Activated T-cell treated with anti-CD3 and anti-CD28 coated beads, Interleukin-2, amount 50 U/mL, for 72 hours (primary cell): ENCODE measurements at regions not wholly inside any gene's neighbourhood (a gene's known extent, or its start where the extent isn't known, plus 50 kb on each side); places are given as distances from the start of the nearest gene placed in this dataset.
A peak's percentile ranks its signal among the peaks of the same experiment; 100 is the strongest.

Experiments
- ATAC-seq, 2 donors: fragments of 150-1000 bp; cut with Tn5 transposase; replicated peaks in 1 of 2; 2 replicates each; pipeline ENCODE4 v1.10.0; 2021; ENCODE audit warnings: moderate library complexity in 2 of 2, mild to moderate bottlenecking in 1 of 2
- DNase-seq, 2 donors: peaks; one replicate each; pipeline ENCODE4 v3.0.0; 2021 to 2022; ENCODE audit warnings: mixed read lengths in 1 of 2
- H3K27ac Mint-ChIP-seq: one replicate; pipeline ENCODE4 v1.8.0; 2022; ENCODE audit warnings: mild to moderate bottlenecking, moderate library complexity, mixed read lengths
- H3K27me3 Mint-ChIP-seq: one replicate; pipeline ENCODE4 v1.8.0; 2022; ENCODE audit warnings: low read depth, mixed read lengths
- H3K36me3 Mint-ChIP-seq, 2 donors: one replicate each; pipeline ENCODE4 v1.8.0; 2022; ENCODE audit warnings: mixed read lengths in 2 of 2, mild to moderate bottlenecking in 1 of 2; ENCODE audit not compliant: insufficient read depth in 2 of 2
- H3K4me1 Mint-ChIP-seq: one replicate; pipeline ENCODE4 v1.8.0; 2022; ENCODE audit warnings: low read depth, mixed read lengths
- H3K4me3 Mint-ChIP-seq, 2 donors: one replicate each; pipeline ENCODE4 v1.8.0; 2022; ENCODE audit warnings: mild to moderate bottlenecking in 2 of 2, mixed read lengths in 2 of 2, moderate library complexity in 2 of 2
- H3K9me3 Mint-ChIP-seq, 2 donors: one replicate each; pipeline ENCODE4 v1.8.0; 2022; ENCODE audit warnings: mixed read lengths in 2 of 2

DNA sequence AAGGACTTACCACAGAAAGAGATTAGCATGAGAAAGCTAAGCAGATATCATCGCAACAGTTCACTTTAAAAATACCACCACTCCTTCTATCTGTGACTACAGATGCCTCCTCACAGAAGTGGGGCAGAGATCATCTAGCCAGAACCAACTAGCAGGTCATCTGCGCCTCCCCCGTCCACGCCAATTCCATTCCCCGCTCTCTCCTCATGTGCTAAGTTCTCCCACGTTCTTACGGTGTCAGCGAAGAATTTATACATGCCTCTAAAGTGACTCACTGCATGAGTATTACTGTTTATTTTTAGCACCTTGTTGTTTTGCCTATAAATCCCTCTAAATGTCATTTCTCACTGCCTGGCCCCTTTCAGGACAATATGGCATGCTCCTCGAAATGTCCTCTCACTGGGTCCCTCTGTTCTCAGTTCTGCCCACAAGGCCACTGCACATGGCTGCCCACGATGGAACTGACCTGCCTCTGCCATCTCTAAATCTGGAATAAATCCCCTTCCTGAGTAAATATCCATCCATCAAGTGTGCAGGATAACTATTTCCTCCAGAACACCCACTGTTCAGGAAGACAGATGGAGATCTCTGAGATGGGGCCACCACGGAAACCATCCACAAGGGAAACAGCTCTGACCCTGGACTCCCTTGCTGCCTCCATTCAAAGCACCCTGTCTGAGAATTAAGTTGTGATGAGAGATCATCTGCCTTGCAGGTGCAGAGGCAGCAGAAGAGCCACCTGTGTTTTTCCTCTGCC lies 137.7 kb downstream of the IRS1 start:
- no peaks in the 10 kb centered on the region for H3K4me1 Mint-ChIP-seq
- H3K9me3 Mint-ChIP-seq = no peaks in the 10 kb centered on the region
- no peak overlapping the region for H3K4me3 Mint-ChIP-seq
- no peak for ATAC-seq
- H3K27ac Mint-ChIP-seq = no peak overlapping the region
- DNase-seq = no peak
- no peaks in the 10 kb centered on the region for H3K36me3 Mint-ChIP-seq
- H3K27me3 Mint-ChIP-seq = peaks cover 6% of the 10 kb centered on the region

DNA sequence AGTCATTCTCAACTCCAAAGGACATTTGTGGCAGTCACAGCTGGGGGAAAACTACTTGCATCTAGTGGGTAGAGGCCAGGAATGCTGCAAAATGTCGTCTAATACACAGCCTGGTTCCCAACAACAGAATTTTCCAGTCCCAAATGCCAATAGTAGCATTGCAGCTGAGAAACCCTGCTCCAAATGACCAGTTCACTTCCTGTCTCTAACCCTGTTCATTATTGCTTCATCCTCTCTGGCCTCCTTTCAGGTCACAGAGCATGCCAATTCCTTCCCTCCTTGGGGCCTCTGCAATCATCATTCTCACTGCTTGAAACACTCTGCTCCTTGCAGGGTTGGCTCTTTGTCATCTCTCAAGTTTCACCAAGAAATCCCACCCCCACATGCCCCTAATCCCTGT lies 139.1 kb downstream of the IRS1 start:
- H3K4me1 Mint-ChIP-seq = no peaks in the 10 kb centered on the region
- H3K36me3 Mint-ChIP-seq = no peaks in the 10 kb centered on the region
- no peak overlapping the region for H3K27ac Mint-ChIP-seq
- no peak for ATAC-seq
- H3K9me3 Mint-ChIP-seq = no peaks in the 10 kb centered on the region
- H3K4me3 Mint-ChIP-seq = no peak overlapping the region
- no peak for DNase-seq
- H3K27me3 Mint-ChIP-seq = peaks cover 6% of the 10 kb centered on the region

DNA sequence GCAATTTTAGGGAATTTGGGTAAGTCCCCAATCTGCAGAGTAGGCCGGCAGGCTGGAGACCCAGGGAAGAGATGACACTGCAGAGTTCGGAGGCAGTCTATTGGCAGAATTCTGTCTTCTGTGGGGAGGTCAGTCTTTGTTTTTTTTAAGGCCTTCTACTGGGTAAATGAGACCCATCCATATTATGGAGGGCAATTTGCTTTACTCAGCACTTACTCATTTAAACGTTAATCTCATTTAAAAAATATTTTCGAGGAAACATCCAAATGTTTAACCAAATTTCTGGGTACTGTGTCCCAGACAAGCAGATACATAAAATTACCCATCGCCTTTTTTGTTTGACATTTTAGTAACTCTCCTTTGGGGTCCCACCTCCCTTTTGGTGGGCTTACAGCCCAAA lies 139.5 kb downstream of the IRS1 start:
- Mint-ChIP-seq H3K4me1 (no peaks in the 10 kb centered on the region), H3K4me3 (no peak overlapping the region), H3K27ac (no peak overlapping the region), H3K27me3 (peaks cover 6% of the 10 kb centered on the region), H3K36me3 (no peaks in the 10 kb centered on the region), H3K9me3 (no peaks in the 10 kb centered on the region)
- ATAC-seq (no peak), DNase-seq (no peak)

DNA sequence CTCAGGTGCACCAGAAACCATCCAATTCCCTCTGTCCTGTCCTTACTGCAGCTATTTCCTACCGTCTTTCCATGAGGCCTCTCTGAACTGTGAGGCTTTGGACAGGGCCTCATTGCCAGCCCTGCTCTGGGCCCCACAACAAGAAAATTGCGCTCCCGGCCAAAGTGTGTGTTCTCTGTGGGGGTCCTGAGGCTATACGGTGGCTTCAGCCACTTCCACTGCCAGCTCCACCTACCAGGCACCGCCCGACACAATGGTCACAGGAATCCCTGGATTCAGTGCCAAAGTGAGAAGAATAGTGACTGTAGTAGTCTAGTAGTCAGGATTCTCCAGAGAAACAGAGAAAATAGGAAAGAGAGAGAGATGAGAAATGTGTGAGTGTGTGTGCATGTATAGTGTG lies 140.2 kb downstream of the IRS1 start:
- ATAC-seq = no peak
- Mint-ChIP-seq H3K36me3 (no peaks in the 10 kb centered on the region), H3K4me1 (no peaks in the 10 kb centered on the region), H3K4me3 (no peak overlapping the region), H3K27ac (no peak overlapping the region), H3K9me3 (no peaks in the 10 kb centered on the region), H3K27me3 (peaks cover 6% of the 10 kb centered on the region)
- DNase-seq = no peak

DNA sequence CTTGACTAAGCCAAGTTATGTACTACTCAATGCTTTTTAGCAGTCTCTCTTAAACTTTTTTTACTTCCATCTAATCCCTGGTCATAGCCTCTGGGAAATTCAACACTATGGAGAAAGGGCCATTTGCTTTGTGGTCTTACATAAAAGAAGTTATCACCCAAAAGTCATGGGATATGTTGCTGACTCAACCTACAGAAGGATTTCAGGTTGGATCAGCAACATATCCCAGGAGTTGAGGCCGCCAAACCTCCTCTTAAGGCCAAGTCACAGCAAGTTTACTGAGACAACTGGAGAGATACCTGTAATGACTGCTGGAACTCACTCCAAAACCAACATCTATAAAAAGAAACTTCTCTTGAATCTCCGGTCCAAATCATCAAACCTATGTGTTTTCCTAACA lies 141.1 kb downstream of the IRS1 start:
- DNase-seq (no peak), ATAC-seq (no peak)
- H3K27me3 Mint-ChIP-seq = peaks cover 4% of the 10 kb centered on the region
- no peaks in the 10 kb centered on the region for H3K9me3 Mint-ChIP-seq
- H3K27ac Mint-ChIP-seq = no peak overlapping the region
- no peaks in the 10 kb centered on the region for H3K36me3 Mint-ChIP-seq
- H3K4me3 Mint-ChIP-seq = no peak overlapping the region
- H3K4me1 Mint-ChIP-seq = no peaks in the 10 kb centered on the region

DNA sequence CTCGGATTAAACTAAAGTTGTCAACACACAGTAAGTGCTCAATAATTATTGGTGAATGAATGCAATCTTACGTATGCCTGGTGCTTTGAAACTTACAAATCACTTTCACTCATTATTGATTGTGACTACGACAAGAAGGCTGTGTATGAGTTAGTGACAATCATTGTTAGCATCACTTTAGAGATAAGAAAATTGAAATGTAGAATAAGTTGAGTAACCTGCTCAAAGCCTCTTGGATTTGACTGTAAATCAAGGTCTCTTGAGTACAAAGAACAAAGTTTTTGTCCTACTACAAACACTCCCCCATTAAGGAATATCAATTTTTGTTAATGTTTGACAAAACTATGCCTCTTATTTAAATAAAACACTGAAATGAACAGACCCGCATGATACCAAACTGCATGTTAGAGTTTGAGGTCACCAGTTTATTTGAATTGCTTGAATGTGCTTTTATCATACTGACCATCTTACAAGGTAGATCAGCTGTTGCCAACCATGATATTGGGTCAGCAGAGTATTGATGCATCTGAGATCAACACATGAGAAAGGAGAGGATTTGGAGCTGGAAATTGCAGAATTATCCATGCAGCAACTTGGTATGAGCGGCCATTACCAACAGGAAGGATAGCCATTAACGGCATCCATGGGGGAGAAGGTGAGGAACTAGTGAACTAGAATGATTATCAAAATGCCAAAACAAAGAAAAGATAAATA lies 142.1 kb downstream of the IRS1 start:
- Mint-ChIP-seq H3K36me3 (no peaks in the 10 kb centered on the region), H3K27me3 (no peaks in the 10 kb centered on the region), H3K4me3 (no peak overlapping the region), H3K4me1 (peaks cover 3% of the 10 kb centered on the region), H3K9me3 (no peaks in the 10 kb centered on the region), H3K27ac (no peak overlapping the region)
- DNase-seq (no peak), ATAC-seq (no peak)

DNA sequence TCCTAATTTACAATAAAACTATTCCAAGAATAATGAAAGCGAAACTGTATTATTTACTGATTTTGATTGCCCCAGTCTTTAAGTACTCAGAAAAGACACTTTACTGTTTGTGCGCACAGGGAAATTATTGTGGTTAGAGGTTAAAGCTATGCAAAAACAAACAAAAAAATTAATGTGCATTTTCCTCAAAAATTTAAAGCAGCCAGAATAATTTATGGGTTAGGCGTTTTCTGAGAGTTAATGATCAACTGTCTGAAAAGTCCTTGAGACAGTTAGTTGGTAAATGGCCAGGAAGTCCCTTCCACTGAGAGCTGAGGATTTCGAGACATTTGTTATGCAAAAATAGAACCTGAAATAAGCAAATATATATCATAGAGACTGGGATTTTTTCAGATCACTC lies 143.3 kb downstream of the IRS1 start:
- H3K9me3 Mint-ChIP-seq = no peaks in the 10 kb centered on the region
- ATAC-seq = no peak
- no peaks in the 10 kb centered on the region for H3K36me3 Mint-ChIP-seq
- no peak overlapping the region for H3K4me3 Mint-ChIP-seq
- H3K27me3 Mint-ChIP-seq = no peaks in the 10 kb centered on the region
- no peak overlapping the region for H3K27ac Mint-ChIP-seq
- peaks cover 14% of the 10 kb centered on the region for H3K4me1 Mint-ChIP-seq
- DNase-seq = no peak

DNA sequence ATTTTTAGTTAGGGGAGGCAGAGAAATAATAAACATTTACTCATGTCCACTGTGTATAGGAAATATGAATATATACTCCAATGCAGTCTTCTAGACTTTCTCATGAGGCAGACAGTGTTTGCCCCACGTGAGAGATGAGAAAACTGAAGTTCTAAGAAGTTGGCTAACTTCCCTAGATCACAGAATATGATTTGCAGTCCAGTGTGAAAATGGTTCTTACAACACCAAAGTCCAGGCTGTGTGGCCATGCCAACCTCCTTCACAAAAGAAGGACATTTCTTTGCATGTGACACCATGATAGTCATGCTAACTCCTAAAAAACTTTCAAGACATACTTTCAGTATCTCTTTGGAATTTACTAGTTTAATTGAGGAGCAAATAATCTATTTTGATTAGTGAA lies 143.7 kb downstream of the IRS1 start:
- DNase-seq (no peak), ATAC-seq (no peak)
- no peaks in the 10 kb centered on the region for H3K9me3 Mint-ChIP-seq
- H3K4me1 Mint-ChIP-seq = peaks cover 14% of the 10 kb centered on the region
- no peaks in the 10 kb centered on the region for H3K27me3 Mint-ChIP-seq
- H3K4me3 Mint-ChIP-seq = no peak overlapping the region
- no peak overlapping the region for H3K27ac Mint-ChIP-seq
- H3K36me3 Mint-ChIP-seq = no peaks in the 10 kb centered on the region

DNA sequence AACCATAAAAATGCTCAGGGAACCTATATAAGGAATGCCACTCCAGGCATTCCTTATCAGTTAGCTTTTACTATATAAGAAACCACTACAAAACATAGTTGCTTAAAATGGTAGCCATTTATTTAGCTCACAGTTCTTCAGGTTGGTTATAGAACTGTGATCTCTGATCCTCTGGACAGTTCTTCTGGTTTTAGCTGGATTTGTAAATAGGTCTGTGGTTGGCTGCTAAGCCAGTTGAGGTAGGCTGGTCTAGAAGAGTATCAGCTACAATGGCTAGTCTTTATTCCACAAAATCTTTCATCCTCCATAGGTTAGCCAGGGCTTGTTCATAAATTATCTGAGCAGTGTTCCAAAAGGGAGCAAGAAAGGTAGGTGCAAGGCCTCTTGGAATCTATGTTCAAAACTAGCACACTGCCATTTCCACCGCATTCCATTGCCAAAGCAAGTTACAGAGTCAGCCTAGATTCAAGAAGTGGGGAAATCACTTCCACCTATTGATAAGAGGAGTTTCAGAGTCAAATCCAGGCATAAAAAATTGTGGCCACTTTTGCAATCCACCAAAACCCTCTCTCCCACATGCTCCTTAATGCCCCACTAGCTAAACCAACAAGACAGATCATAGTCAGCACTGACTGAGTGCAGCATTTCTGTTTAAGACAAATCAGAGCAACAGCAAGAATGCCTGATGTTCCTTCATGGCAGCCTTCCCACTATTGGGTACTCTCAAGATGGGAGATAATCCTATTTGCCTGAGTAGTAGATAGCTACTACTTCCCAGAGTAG lies 146.4 kb downstream of the IRS1 start:
- DNase-seq (no peak), ATAC-seq (no peak)
- H3K36me3 Mint-ChIP-seq = peaks cover 6 to 10% of the 10 kb centered on the region in 2 donors
- no peak overlapping the region for H3K4me3 Mint-ChIP-seq
- peaks cover 31% of the 10 kb centered on the region for H3K4me1 Mint-ChIP-seq
- no peak overlapping the region for H3K27ac Mint-ChIP-seq
- no peaks in the 10 kb centered on the region for H3K27me3 Mint-ChIP-seq
- H3K9me3 Mint-ChIP-seq = peaks cover 4 to 6% of the 10 kb centered on the region in 2 donors

DNA sequence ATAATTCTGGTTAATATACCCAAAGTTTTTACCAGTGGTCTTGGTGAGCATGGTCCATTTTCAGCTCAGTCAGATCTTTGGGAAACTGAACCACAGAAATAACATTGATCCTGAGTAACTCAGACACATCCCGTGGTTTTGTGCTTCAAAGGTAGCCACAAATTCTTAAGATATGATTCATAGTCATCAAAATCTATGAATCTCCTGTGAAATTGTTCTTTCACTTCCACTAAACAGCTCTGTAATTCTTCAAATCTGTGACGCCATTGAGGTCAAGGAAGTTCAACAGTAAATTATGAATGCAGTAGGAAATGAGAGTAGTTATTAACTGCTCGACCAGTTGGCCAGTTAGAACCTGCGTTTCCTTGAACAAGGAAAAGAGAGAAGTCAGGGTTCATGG lies 147.3 kb downstream of the IRS1 start:
- Mint-ChIP-seq H3K27ac (peak overlapping the region; percentile 43), H3K27me3 (no peaks in the 10 kb centered on the region), H3K9me3 (peaks cover 4 to 6% of the 10 kb centered on the region in 2 donors), H3K36me3 (peaks cover 6 to 10% of the 10 kb centered on the region in 2 donors), H3K4me1 (peaks cover 31% of the 10 kb centered on the region), H3K4me3 (no peak overlapping the region)
- peak; percentile 29 to 35 for ATAC-seq
- DNase-seq = no peak

DNA sequence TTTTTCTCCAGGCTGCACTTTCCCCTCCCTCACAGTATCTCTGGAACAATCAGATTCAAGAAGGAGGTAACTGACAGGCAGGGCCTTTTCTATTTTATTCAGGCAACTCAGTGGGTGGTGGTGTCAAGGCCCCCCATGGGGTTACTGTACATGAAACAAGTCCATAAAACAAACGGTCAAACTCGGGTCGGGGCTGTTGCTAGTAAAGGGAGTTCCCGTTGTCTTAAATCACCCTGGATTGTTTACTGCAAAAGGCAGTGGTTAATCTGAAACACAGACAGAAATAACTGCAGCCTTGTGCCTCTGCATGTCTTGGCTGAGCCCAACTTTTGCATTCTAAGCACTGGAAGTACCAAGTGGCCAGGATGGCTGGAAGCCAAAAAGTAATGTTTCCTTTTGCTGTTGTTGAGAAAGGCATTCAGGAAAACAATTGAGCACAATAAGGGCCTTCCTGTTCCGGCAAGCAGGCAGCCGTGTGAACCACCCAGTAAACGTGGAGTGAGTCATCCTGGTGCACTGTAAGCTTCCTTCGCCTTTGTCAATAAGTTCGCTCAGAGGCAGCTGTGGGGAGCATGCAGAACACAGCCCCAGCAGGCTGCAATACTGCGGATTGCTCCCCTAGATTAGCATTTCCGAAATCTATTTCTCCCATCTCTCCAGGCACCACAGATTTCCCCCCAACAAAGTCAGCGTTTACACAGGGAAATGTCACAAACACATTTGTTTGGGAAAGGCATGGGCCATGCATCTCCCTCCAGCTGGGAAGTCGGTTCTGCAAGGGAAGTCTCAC lies 149.6 kb downstream of the IRS1 start:
- Mint-ChIP-seq H3K4me3 (peak overlapping the region; percentile 19 to 25), H3K36me3 (peaks cover 6 to 10% of the 10 kb centered on the region in 2 donors), H3K27me3 (no peaks in the 10 kb centered on the region), H3K9me3 (peaks cover 4 to 6% of the 10 kb centered on the region in 2 donors), H3K4me1 (peaks cover 31% of the 10 kb centered on the region), H3K27ac (peak overlapping the region; percentile 45)
- ATAC-seq (peak; percentile 98), DNase-seq (peak; percentile 52 to 66)

DNA sequence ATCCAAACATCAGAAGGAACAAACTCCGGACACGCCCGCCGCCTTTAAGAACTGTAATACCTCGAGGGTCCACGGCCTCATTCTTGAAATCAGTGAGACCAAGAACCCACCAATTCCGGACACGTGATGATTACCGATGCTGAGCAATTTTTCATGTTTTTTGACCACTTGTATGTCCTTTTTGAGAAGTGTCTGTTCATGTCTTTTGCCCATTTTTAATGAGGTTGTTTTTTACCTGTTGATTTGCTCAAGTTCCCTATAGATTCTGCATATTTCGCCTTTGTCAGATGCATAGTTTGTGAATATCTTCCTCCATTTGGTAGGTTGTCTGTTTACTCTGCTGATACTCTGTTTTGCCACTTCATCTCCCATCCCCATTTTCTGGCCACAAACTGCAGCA lies 150.4 kb downstream of the IRS1 start:
- H3K27ac Mint-ChIP-seq = no peak overlapping the region

More for the DNA sequence above, 150.4 kb downstream of the IRS1 start:
- no peak for ATAC-seq
- no peak overlapping the region for H3K4me3 Mint-ChIP-seq
- H3K9me3 Mint-ChIP-seq = peaks cover 4 to 6% of the 10 kb centered on the region in 2 donors
- peaks cover 31% of the 10 kb centered on the region for H3K4me1 Mint-ChIP-seq
- no peak for DNase-seq
- peaks cover 6 to 10% of the 10 kb centered on the region in 2 donors for H3K36me3 Mint-ChIP-seq
- no peaks in the 10 kb centered on the region for H3K27me3 Mint-ChIP-seq
